IPS DF 19.7 (cell line): ENCODE measurements at regions not wholly inside any gene's neighbourhood (a gene's known extent, or its start where the extent isn't known, plus 50 kb on each side); places are given as distances from the start of the nearest gene placed in this dataset.
A peak's percentile ranks its signal among the peaks of the same experiment; 100 is the strongest.

Experiments
- DNase-seq: peaks from one replicate; pipeline ENCODE4 v3.0.0-alpha.2; 2013; ENCODE audit warnings: low read depth, low spot score

- DNase-seq = no peak
Measured at GRCh38 chr9:108244686-108245085, 611.1 kb downstream of the ACTL7B start.

GRCh38 chr9:108241384-108242073 lies 614.3 kb downstream of the ACTL7B start:
- DNase-seq = peak; percentile 30

- no peak for DNase-seq
Measured at GRCh38 chr9:108239696-108240321, 616.0 kb downstream of the ACTL7B start.

GRCh38 chr9:108235609-108236008 lies 620.2 kb downstream of the ACTL7B start:
- no peak for DNase-seq

GRCh38 chr9:108234811-108235210 lies 621.0 kb downstream of the ACTL7B start:
- no peak for DNase-seq

GRCh38 chr9:108225149-108225800 lies 630.5 kb downstream of the ACTL7B start:
- no peak for DNase-seq

GRCh38 chr9:108224716-108225115 lies 631.1 kb downstream of the ACTL7B start:
- no peak for DNase-seq

- DNase-seq = no peak
Measured at GRCh38 chr9:108219664-108220063, 636.1 kb downstream of the ACTL7B start.

GRCh38 chr9:108217431-108218349 lies 638.1 kb downstream of the ACTL7B start:
- no peak for DNase-seq

- DNase-seq = no peak
Measured at GRCh38 chr9:108213511-108213910, 642.3 kb downstream of the ACTL7B start.

GRCh38 chr9:108212184-108212583 lies 643.6 kb downstream of the ACTL7B start:
- DNase-seq = peak; percentile 17

- no peak for DNase-seq
Measured at GRCh38 chr9:108211411-108211955, 644.3 kb downstream of the ACTL7B start.

GRCh38 chr9:108209132-108209685 lies 646.6 kb downstream of the ACTL7B start:
- no peak for DNase-seq

- no peak for DNase-seq
Measured at GRCh38 chr9:108207561-108208165, 648.1 kb downstream of the ACTL7B start.

GRCh38 chr9:108205276-108205675 lies 650.5 kb downstream of the ACTL7B start:
- DNase-seq = no peak

- no peak for DNase-seq
Measured at GRCh38 chr9:108197899-108198298, 657.9 kb downstream of the ACTL7B start.

- DNase-seq = no peak
Measured at GRCh38 chr9:108197008-108197365, 658.8 kb downstream of the ACTL7B start.

- no peak for DNase-seq
Measured at GRCh38 chr9:108196332-108197007, 659.3 kb downstream of the ACTL7B start.

GRCh38 chr9:108194154-108194553 lies 661.6 kb downstream of the ACTL7B start:
- DNase-seq = no peak

GRCh38 chr9:108193026-108193710 lies 662.6 kb downstream of the ACTL7B start:
- no peak for DNase-seq
